Fibroblast of the aortic adventitia (primary cell): ENCODE measurements at regions not wholly inside any gene's neighbourhood (a gene's known extent, or its start where the extent isn't known, plus 50 kb on each side); places are given as distances from the start of the nearest gene placed in this dataset.

Source experiments
- DNase-seq: peaks from one replicate; pipeline ENCODE4 v3.0.0-alpha.2; 2010; ENCODE audit warnings: low read depth
- H3K4me3 ChIP-seq: 2 replicates; pipeline ENCODE4 v1.5.1; 2011; ENCODE audit warnings: low read depth, mild to moderate bottlenecking, control low read depth, low read length, moderate library complexity
- CTCF ChIP-seq: IDR thresholded peaks from 2 replicates; pipeline ENCODE4 v1.5.1; 2011; ENCODE audit warnings: mild to moderate bottlenecking, low read length, control low read depth, inconsistent platforms; ENCODE audit not compliant: insufficient read depth

DNA sequence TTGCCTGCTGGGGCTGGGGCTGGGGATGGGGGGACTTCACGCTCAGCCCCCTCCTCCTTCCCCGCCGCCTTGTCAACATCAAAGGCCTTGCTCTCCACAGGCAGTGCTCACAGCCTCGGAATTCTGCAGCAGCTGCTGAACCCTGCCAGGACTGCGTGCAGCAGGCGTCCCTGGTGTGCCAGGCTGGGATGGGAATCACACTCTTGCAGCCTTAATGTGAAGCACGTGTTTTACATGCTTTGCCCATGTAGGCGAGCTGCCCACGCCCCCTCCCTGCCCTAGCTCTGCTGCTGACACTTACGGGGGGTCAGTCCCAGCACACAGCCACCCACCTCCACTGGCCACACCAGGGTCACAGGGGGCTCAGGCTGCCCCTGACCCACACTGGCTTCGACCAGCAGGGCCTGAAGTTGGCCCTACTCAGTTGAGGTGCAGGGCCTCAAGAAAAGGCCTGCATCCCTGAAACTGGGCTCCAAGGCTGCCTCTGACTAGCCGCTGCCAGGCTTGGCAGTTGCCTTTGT lies 276.2 kb upstream of the RTL1 start:
- no peak for DNase-seq
- no peak for TF ChIP-seq CTCF
- H3K4me3 ChIP-seq, result no peak overlapping the region

- no peak for TF ChIP-seq CTCF
- no peak for DNase-seq
- H3K4me3 ChIP-seq, result no peak overlapping the region
Measured at GRCh38 chr14:101181446-101182313, 278.2 kb upstream of the RTL1 start.

DNA sequence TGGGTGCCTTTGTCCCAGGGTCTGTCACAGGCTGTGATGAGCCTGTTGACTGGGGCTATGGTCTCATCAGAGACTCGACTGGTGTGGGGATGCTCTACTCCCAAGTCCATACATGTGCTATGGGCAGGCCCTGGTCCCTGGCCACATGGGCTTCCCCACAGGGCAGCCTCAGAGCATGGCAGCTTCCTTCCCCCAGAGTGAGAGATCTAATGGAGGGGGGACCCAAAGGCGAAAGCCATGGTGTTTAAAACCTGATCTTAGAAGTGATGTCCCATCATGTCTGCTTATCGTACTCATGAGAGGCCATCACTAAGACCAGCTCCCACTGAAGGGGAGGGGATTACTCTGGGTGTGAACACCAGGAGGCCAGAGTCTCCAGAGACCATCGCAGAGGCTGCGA lies 279.0 kb upstream of the RTL1 start:
- TF ChIP-seq CTCF, result no peak
- no peak for DNase-seq
- H3K4me3 ChIP-seq, result no peak overlapping the region

DNA sequence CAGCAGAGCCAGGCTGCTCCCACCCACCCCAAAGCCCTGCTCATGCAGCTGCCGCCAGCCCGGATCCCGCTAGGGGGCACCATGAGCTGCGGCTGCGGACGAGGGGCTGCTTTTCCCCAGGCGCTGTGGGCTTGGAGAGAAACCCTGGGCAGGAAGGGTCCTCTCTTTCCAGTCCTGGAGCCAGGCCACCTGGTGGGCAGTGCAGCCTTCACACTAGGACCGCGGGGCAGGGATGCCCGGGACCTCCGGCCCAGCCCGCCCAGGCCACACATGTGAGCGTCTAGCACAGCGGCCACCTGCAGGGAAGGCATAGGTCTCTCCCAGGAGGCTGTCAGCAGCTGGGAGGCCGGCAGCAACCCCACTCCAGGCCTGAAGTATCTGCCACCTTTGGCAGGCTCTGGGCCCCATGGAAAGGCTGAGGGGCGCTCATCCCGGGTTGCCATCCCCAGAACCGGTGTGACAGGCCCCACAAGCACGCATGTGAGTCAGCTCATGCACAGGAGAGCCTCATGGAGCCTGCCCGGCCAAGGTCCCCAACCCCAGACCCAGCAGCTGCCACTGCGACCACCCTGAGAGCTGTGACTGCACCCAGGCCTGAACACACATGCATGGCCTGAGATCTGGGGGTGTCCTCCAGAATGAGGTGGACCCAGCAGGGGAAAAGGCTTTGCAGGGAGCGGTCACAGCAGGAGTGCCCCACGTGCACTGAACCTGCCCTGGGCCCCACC lies 280.0 kb upstream of the RTL1 start:
- H3K4me3 ChIP-seq, result no peak overlapping the region
- TF ChIP-seq CTCF, result no peak
- no peak for DNase-seq

GRCh38 chr14:101184104-101184455 lies 280.6 kb upstream of the RTL1 start:
- DNase-seq, result no peak
- no peak for TF ChIP-seq CTCF
- no peak overlapping the region for H3K4me3 ChIP-seq

DNA sequence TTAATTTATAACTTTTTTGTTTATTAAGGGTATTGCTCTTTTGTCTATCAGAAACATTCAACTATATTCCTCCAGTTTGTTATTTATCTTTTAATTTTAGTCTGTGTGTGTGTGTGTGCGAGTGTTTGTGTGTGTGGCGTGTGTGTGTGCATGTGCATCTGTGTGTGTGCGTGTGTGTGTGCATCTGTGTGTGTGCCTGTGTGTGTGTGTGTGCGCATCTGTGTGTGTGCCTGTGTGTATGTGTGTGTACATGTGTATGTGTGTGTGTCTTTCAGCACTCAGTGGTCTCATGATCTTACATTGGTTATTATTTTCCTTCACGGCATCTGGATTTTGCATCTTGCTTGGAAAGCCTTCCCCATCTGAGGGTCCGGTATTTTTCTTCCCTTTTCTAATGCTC lies 281.1 kb upstream of the RTL1 start:
- TF ChIP-seq CTCF, result no peak
- H3K4me3 ChIP-seq, result no peak overlapping the region
- DNase-seq, result no peak
